Stimulated activated CD8-positive, alpha-beta memory T cell treated with anti-CD3 and anti-CD28 coated beads, Interleukin-4, amount 100 ng/mL, for 1 hour (primary cell): ENCODE measurements at regions not wholly inside any gene's neighbourhood (a gene's known extent, or its start where the extent isn't known, plus 50 kb on each side); places are given as distances from the start of the nearest gene placed in this dataset.
"Not testable (repeated sequence)": the region's sequence is repeated elsewhere in the genome, so short reads cannot be mapped to it uniquely, and the experiment has no call there.

ENCODE experiments used
- DNase-seq, 2 donors: peaks; one replicate each; pipeline ENCODE4 v3.0.0-alpha.2; 2020; ENCODE audit warnings: low read depth in 2 of 2, low spot score in 1 of 2

DNA sequence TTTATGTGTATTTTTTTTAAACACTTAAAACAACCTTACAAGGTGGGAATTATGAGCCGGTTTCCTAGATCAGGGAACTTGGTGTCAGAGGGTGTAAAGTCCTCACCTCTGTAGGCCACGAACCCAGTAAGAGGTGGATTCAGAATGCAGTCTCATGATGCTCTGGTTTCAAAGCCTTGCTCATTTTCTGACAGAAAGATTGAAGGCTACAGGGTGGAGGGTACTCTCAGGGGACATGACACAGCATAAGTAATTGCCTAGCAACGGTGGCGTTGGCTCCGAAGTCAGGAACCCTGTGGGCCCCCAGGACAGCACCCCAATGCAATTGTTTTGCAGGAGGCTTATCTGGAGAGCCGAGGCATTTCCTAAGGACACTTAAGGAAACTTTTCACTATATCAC lies 794.7 kb downstream of the EFNB2 start:
- no peak for DNase-seq

DNA sequence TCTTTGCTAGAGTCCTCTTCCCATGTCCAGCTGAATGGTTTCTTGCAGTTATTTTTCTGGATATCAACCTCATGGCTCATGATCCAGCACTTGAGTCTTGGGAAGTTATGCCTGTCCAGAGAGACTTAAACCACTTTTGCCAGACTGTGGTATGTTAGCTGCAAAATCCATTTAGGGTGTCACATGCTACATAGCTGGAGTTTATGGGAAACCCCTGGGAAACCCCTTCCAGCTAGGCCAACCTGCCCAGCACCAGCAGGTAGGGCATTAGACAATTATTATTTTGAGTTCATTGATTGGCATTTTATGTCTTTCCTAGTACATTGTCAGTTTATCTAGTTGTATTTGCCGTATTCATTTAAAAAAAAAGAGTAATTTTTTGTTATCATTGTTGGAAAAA lies 797.8 kb downstream of the EFNB2 start:
- DNase-seq = no peak

DNA sequence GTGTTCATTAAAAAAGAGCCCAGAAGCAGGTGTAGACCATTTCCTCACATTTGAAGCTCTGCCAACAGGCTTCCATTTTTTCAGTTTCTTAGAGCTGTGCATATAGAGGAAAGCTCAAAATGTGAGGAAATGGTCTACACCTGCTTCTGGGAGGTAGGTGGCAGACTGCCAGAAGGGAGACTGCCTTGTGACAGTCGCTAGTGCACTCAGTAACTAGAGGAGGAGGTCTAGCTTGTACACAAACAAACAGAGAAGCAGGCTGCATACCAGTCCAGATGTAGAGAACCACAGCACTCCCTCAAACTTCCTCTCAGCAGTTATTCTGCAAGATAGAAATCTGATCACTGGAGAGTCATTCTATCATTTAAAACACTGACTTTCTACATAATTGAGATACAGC lies 800.2 kb downstream of the EFNB2 start:
- DNase-seq = no peak

DNA sequence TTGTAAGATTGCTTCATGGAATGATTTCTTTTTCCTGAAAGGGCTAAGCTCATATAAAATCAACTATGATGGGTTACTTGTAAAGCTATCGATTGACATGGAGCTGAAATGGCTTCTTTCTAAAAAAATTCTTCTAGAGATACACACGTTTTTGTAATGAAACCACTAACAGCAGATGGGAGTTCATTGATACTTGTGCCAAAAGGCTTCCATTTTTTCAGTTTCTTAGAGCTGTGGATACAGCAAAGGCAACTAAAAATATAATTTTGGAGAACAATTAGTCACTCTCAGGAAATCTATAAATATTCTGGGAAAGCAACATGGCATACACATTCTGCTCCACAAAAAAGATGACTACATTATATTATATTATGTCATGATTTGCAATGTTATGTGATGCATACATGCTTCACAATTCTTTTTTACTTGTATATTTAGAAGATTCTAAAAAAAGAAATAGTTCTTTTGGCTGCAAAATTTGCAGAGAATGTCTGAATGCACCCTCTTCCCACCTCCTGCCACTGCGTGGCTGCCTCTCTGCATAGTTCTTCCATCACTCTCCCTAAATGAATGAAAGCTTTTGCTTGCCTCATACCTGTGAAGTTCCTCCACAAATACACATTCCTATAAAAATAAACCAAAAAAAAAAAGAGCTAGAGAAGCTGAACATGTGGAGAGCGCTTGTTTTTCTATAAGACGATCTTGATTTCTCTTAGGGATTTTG lies 802.5 kb downstream of the EFNB2 start:
- no peak for DNase-seq

DNA sequence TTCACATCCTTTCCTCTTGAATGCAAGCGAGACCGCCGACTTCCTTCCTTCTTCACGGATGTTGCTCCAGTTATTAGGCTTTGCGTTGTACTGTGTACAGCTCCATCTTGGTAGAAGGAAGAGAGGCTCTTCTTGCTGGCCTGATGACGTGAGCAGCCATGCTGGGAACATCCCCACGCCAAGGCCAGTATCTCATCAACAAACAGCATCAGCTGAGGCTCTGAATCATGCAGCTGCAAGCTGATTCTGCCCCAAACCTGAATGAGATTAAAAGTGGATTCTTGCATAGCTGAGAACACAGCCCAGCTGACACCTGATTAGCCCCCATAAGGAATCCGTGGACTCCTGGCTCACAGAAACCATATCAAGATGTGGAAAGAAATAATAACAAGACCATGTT lies 809.6 kb downstream of the EFNB2 start:
- no peak for DNase-seq

DNA sequence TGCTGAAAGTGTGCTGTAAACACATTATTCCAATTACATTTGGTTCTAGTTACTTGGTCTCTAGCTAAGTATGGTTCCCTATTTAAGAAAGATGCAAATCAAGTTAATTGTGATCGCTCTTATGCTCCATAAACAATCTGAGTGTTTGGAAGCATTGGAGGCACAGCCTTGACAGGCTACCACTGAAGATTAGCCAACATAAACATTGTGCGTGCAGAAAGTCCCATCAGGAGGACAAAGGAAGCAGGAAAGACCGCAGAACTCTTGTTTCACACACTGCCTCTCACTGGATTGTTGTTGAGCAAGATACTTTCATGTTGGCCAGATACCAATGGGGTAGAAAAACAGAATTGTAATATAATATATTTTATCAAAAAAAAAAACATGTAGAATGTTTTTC lies 814.4 kb downstream of the EFNB2 start:
- DNase-seq = no peak

DNA sequence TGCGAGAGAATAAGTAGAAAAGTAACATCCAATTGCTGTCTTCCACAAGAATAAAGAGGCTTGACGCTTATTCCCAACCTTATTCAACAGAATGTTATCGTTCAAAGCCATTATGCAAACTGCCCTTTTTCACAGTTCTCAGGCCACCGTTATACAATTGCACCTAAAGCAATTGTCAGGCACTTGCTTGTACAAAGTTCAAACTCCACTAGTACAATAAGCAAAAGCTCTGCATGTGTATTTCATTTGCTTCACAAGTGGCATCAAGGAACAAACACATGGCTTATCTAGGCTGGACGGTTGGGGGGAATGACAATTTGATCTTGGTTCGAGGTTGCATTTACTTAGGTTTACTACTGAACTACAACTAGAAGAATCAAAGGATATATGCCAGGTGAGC lies 815.6 kb downstream of the EFNB2 start:
- DNase-seq = no peak

DNA sequence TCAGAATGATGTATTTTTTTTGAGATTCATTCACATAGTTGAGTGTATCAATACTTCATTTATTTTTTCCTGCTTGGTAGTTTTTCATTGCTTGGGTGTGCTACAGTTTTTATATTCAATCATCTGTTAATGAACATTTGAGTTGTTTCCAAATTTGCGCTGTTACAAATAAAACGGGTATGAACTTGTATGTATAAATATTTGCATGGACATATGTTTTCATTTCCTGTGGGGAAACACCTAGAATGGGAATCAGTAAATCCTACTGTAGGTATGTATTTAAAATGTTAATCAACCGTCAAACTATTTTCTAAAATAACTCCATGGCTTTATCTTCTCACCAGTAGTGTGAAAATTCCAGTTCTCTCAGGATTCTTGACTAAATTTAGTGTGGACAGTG lies 826.3 kb downstream of the EFNB2 start:
- DNase-seq = no peak

DNA sequence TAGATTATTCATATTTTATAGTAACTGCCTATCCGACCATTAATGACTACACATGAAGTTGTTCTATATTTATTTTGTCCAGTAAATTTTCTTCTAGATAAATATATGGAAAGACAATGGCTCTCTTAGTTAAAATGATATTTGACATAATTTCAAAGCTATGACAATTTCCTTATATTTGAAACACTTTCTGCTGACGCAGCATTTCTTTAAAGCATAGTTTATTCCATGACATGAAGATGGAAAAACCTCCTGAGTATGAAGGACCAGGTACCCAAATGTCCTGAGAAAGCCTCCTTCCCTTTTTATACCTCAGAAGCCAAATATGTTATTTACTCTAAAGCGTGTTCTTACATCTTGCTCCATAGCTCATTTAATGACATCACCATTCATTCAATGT lies 831.6 kb downstream of the EFNB2 start:
- DNase-seq = no peak

DNA sequence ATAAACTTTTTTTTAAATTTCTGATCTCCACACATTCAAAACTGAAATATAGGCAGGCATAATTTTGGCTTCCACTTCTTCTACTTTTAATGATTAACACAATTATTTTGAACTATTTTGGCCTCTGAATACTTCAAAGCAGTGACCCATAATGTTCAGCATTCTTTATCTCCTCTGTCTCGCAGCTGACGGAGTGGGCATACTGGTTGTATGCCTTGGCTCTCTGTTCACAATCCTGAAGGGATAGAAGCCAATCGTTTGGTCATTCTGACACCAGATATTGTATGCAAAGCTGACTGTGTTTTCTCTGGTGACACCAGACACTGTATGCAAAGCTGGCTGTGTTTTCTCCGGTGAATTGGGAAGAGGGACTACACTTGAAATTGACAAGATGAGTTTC lies 833.0 kb downstream of the EFNB2 start:
- DNase-seq = no peak

DNA sequence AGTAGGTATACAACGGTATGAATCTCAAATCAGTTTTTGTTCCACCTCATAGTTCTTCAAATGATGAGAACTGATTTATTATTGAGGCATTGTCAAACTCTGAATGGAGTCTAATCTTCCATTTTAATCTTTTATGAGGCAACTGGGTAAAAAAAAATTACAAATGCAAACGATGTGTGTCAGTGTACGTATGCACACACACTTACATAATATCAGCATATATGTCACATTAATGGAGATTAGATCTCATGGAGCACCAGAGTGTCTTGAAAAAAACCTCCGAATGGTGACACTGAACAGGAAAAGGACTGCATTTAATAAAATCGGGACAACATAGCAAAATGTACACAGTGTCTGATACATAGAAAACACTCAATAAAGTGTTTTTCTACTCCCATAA lies 842.7 kb downstream of the EFNB2 start:
- DNase-seq = no peak

DNA sequence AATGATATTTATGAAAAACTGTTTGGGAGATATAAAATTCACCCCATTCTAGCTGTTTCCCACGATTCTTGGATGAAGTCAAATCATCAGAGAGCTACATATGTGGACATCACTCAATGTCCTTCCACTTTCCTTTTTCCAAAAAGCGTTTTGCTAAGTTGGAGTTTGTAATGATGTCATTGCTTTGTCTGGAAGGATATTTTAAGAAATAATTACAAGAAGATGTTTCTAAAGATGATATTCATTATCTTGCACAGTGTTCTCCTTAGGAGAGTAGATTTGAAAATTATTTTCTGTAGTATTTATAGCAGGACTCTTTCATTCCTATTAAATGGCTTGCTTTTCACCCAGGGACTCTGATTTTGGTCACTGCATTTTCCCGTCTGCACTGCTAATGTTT lies 851.2 kb downstream of the EFNB2 start:
- no peak for DNase-seq

DNA sequence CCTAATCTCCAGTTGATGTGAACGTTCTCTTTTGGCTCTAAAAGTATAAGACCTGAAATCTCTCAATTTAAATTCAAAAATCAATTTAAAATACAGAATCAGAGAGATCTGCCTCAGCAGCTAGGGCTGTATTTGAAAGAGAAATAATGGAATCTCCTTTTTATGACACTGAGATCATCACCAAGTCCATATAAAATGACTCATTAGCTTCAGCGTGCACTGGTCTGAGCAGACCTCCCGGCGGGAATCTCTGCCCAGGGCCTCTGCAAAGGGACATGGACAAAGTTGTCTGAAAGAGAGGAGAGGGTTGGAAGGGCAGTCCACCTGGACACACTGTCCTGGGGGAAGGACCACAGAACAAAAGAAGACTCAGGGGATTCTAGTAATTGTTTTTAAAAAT lies 855.6 kb downstream of the EFNB2 start:
- no peak for DNase-seq

DNA sequence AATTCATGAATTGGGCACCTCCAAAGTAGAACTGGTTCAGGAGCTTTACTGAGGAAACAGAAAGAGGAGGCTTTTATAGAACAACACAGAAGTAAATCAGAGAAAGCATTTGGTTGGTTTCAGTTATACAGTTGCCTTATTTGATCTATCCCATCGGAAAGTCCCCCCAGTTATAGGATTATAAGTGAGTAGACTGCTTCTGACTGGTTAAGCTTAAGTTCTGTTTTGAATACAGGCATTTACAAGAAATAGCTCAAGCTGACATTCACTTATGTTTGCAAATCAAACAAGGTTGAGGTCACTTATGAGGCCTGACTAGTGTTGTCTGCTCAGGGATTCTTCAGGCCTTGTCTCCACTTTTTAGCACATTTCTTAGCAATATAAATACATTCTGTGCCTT lies 857.4 kb downstream of the EFNB2 start:
- DNase-seq = no peak

DNA sequence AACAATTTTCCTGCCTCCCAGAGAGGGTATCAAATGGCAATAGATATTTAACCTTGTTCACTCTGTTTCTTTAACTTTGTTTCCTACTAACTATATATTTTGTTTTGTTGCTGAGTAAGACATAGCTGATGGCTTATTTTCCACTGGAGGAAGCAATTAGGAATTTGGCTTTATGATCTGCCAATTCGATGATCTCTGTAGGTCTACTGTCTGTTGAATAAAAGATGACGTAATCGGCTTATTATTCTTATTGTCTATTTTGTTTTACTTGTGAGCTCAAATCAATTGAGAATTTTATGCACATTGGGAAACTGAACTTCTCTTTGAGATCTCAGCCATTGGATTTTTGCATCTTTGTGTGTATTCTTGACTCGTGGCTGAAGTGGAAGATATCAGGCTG lies 862.6 kb downstream of the EFNB2 start:
- DNase-seq = no peak

DNA sequence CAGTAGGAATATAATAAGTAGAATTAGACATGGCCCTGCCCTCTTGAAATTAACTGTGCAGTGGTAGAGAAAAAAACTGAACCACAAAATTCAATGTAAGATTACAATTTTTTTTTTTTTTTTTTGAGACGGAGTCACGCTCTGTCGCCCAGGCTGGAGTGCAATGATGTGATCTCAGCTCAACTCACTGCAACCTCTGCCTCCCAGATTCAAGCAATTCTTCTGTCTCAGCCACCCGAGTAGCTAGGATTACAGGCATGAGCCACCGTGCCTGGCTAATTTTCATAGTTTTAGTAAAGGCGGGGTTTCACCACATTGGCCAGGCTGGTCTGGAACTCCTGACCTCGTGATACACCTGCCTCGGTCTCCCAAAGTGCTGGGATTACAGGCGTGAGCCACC lies 864.3 kb downstream of the EFNB2 start:
- DNase-seq = not testable (repeated sequence)

DNA sequence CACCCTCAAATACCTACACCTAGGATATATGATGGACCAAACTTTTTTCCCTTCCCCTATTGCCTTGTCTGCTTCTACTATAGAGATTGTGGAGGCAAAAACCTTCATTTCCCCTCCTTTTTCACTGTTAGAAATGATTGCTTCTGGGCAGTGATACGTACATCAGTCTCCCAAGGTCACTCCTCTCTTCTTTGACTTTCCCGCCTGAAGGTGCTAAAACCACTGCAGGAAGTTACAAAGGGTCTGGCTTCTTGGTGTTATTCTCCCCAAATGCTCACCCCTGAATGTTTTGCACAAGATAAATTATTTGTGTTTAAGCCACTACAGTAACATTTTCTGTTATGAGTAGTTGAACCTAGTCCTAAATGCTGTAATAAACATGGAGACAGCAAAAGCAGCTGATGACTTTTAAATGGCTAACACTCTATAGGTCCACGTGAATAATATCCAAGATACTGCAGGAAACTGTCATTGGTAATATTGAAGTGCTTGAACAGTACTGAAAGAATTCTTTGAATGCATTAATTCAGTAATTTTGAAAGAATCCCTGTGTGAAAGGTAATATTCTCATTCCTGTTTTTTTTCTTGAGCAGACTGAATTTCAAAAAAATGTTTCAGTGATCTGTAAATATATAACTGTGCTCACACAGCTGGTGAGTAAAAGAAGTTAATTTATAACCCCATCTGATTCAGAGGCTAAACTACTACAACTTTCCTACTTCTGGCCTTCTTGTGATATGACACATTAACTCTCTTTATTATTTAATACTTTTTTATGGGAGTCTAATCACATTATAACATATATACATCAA lies 865.1 kb downstream of the EFNB2 start:
- no peak for DNase-seq

DNA sequence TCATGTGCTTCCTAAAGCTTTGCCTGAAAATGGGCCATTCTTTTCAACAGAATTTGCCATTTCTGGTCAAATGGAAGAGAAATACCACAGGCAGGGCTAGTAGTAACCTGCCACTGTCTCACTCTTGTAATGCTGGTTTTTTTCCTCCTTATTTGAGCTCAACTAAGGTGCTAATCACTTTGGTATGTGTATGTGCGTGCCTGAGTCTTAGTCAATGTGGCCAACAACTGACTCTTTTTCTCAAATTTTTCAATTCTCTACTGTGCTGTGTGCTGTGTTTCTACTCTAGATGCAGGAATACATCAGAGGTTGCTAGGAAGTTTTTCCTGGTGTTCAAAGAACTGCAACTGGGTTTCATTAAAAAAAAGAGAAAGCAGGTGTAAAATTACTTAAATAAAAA lies 870.2 kb downstream of the EFNB2 start:
- DNase-seq = no peak

DNA sequence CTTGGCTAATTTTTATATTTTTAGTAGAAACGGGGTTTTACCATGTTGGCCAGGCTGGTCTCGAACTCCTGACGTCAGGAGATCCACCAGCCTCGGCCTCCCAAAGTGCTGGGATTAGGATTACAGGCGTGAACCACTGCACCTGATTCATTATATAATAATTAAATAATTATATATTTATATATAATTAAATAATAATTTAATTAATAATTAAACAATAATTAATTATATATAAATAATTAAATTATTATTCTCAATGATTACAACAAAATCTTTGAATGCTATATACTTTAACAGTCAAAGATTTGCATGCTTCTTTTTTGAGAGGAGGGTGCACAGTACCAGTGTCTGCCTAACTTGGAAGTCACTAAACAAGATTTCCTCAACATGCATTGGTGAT lies 872.3 kb downstream of the EFNB2 start:
- DNase-seq = no peak

DNA sequence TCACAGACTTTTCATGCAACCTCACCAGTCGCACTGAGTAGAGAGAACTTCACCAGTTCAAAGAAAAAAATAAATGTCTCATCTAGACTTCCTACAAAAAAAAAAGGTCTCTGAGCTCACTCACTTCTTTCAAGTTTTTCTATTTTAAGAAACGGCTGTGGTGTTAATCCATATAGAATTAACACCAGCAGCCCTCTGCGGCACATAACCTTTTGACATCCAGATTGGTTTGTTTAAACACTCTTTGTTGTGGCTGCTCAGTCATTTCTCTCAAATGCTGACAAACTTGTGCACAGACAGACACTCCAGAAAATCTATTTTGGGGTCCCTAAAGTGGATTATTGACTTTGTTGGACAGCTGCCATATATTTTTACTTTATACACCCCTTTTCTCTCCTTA lies 874.9 kb downstream of the EFNB2 start:
- no peak for DNase-seq

DNA sequence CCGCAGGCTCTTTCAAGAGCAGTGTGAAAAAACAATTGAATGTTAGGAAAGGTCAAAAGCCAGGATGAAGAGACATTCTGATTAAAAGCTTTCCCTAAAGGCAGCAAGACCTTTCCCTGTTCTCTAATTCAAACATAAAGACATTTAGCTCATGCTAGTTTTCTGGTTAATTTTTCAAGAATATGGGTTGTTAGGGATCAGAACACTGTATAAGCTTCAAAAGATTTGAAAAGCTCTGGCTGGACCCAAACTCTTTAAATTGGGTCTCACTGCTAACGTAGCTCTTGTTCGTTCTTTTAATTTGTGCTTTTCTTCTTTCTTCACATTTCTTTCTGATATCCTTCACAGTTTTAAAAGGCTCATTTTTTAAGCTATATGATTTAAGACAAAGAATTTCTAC lies 877.0 kb downstream of the EFNB2 start:
- no peak for DNase-seq

DNA sequence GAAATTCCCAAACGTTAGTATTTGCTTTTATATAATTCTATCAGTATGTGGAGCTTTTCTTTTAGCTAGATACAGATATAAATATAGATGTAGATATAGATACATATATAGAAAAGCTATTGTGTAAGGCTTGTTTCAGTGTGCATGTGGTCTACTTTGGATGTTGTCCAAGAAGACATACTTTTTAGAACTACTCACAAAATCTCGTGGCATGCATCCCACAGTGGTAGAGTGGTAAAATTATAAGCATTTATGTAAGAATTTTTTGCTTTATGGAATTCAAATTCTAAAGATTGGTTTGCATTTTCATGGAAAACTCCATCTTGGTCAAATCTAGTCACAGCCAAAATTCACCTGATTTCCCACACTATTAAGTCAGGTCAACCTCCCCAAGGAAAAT lies 880.4 kb downstream of the EFNB2 start:
- DNase-seq = no peak

DNA sequence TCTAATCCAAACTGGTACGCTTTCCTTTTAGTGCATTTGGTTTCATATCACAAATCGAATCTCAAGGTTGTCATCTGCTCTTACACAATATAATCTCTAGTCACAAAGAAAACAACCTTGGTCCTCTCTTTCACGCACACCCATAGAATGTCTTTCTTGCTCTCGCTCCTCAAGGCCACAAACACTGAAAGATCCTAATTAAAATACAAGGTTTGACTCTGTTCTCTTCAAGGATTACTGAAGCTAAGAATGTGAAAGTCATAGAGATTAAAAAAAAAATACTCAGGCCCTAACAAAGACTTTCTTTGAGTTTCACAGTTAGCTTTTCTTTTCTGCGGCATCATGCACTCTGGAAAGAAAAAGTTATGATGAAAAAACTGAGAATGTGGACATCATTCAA lies 891.5 kb downstream of the EFNB2 start:
- DNase-seq = no peak
